ENCODE measurements at regions not wholly inside any gene's neighbourhood (a gene's known extent, or its start where the extent isn't known, plus 50 kb on each side); places are given as distances from the start of the nearest gene placed in this dataset.

- DNase-seq (no peak), FAIRE-seq (no peak)
- Histone ChIP-seq H3K27ac (ENCODE audit: low read depth in 1 of 3, low read length in 2 of 3) (no peak overlapping the region), H3K4me1 (ENCODE audit: control insufficient read depth in 3 of 3, insufficient read depth in 2 of 3, low read depth in 1 of 3, low read length in 2 of 3) (no peaks in the 10 kb centered on the region), H3K36me3 (ENCODE audit: control insufficient read depth in 3 of 3, insufficient read depth in 2 of 3, low read depth in 1 of 3, low read length in 3 of 3) (no peaks in the 10 kb centered on the region), H3K4me3 (ENCODE audit: low read depth in 1 of 3, low read length in 3 of 3) (no peak overlapping the region), H3K9me3 (ENCODE audit: control insufficient read depth in 2 of 2, insufficient read depth in 1 of 2, low read depth in 1 of 2, low read length in 1 of 2) (no peaks in the 10 kb centered on the region), H3K27me3 (ENCODE audit: control insufficient read depth in 3 of 3, insufficient read depth in 3 of 3, low read length in 3 of 3) (no peaks in the 10 kb centered on the region)
Observed at GRCh38 chr17:54277868-54278267, 455.1 kb downstream of the KIF2B start.

- 48 to 65% (median 56%) methylated on average over 3 of the region's 3 CpGs for WGBS, 3 donors
- DNase-seq (no peak), FAIRE-seq (no peak)
Observed at GRCh38 chr17:54280741-54281140, 458.0 kb downstream of the KIF2B start.

DNA sequence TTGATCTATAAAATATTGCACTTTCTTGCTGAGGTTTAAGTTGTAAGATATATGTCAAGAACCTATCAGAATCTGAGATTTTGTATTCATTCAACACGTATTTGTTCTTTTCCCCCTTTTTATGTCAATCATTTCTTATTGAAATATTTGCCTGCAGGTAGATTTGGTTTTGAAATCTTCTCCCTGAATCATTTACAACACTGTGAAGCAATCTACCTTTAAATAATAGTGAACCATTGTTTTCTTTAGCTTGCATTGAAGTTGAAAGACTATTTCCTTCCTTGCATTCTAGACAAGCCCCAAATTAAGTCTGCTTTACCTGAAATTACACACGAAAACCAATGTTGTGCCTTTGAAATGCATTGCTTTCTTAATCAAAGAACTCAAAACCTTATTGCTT, 460.2 kb downstream of the KIF2B start:
- no peak overlapping the region for H3K27ac ChIP-seq (ENCODE audit: low read depth in 1 of 3, low read length in 2 of 3)
- H3K36me3 ChIP-seq (ENCODE audit: control insufficient read depth in 3 of 3, insufficient read depth in 2 of 3, low read depth in 1 of 3, low read length in 3 of 3), result no peaks in the 10 kb centered on the region
- DNase-seq, result no peak
- no peaks in the 10 kb centered on the region for H3K4me1 ChIP-seq (ENCODE audit: control insufficient read depth in 3 of 3, insufficient read depth in 2 of 3, low read depth in 1 of 3, low read length in 2 of 3)
- no peaks in the 10 kb centered on the region for H3K27me3 ChIP-seq (ENCODE audit: control insufficient read depth in 3 of 3, insufficient read depth in 3 of 3, low read length in 3 of 3)
- H3K9me3 ChIP-seq (ENCODE audit: control insufficient read depth in 2 of 2, insufficient read depth in 1 of 2, low read depth in 1 of 2, low read length in 1 of 2), result peaks cover 0 to 12% of the 10 kb centered on the region in 2 donors
- 58 to 74% (median 69%) methylated on average over 2 of the region's 2 CpGs for WGBS, 3 donors
- FAIRE-seq, result no peak
- H3K4me3 ChIP-seq (ENCODE audit: low read depth in 1 of 3, low read length in 3 of 3), result no peak overlapping the region

More at GRCh38 chr17:54280741-54281140, 458.0 kb downstream of the KIF2B start:
- Histone ChIP-seq H3K4me3 (ENCODE audit: low read depth in 1 of 3, low read length in 3 of 3) (no peak overlapping the region), H3K9me3 (ENCODE audit: control insufficient read depth in 2 of 2, insufficient read depth in 1 of 2, low read depth in 1 of 2, low read length in 1 of 2) (no peaks in the 10 kb centered on the region), H3K27ac (ENCODE audit: low read depth in 1 of 3, low read length in 2 of 3) (no peak overlapping the region), H3K36me3 (ENCODE audit: control insufficient read depth in 3 of 3, insufficient read depth in 2 of 3, low read depth in 1 of 3, low read length in 3 of 3) (no peaks in the 10 kb centered on the region), H3K27me3 (ENCODE audit: control insufficient read depth in 3 of 3, insufficient read depth in 3 of 3, low read length in 3 of 3) (no peaks in the 10 kb centered on the region), H3K4me1 (ENCODE audit: control insufficient read depth in 3 of 3, insufficient read depth in 2 of 3, low read depth in 1 of 3, low read length in 2 of 3) (no peaks in the 10 kb centered on the region)

- FAIRE-seq (no peak), DNase-seq (no peak)
- Histone ChIP-seq H3K4me1 (ENCODE audit: control insufficient read depth in 3 of 3, insufficient read depth in 2 of 3, low read depth in 1 of 3, low read length in 2 of 3) (no peaks in the 10 kb centered on the region), H3K27me3 (ENCODE audit: control insufficient read depth in 3 of 3, insufficient read depth in 3 of 3, low read length in 3 of 3) (no peaks in the 10 kb centered on the region), H3K36me3 (ENCODE audit: control insufficient read depth in 3 of 3, insufficient read depth in 2 of 3, low read depth in 1 of 3, low read length in 3 of 3) (no peaks in the 10 kb centered on the region), H3K27ac (ENCODE audit: low read depth in 1 of 3, low read length in 2 of 3) (no peak overlapping the region), H3K4me3 (ENCODE audit: low read depth in 1 of 3, low read length in 3 of 3) (no peak overlapping the region), H3K9me3 (ENCODE audit: control insufficient read depth in 2 of 2, insufficient read depth in 1 of 2, low read depth in 1 of 2, low read length in 1 of 2) (no peaks in the 10 kb centered on the region)
- WGBS, 3 donors, result 63 to 75% (median 70%) methylated on average over 5 of the region's 5 CpGs
Observed at GRCh38 chr17:54307351-54307750, 484.6 kb downstream of the KIF2B start.

DNA sequence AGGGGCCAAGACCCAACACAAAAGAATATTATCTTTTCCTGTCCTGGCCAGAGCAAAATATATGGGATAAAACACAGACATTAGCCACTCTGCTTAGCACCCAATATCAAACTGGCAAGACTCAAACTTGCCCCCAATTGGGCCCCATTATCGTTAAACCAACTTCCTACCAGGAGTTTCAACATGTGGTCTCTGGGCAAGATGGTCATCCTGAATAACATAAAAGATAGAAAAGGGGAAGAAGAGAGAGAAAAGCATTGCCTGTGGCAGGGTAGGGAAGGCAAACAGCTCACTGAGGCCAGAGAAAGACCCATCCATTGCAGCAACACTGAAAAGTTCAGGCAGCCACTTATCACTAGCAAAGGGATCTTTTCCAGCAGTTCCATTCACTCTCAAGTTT, 502.1 kb downstream of the KIF2B start:
- FAIRE-seq, result no peak
- H3K36me3 ChIP-seq (ENCODE audit: control insufficient read depth in 3 of 3, insufficient read depth in 2 of 3, low read depth in 1 of 3, low read length in 3 of 3), result no peaks in the 10 kb centered on the region
- 59 to 78% (median 74%) methylated on average over 1 of the region's 1 CpG for WGBS, 3 donors

DNA sequence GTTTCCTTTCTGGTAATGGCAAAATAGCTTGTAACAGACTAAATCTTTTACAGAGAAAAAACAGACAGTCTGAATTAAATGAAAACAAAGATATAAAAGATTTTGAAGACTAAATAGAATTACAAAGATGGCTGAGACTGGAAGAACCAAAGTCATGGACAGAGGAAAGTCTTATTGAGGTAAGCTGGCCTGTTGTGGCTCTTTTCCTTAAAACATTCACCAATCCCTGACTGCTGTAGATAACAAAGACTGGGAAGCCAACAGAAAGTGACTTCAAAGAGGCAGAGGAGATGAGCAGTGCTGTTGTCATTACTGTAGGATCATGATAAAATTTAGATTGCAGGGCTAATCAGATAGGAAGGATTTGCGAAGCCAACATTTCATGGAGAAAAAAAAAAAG, 517.0 kb downstream of the KIF2B start:
- Histone ChIP-seq H3K27me3 (ENCODE audit: control insufficient read depth in 3 of 3, insufficient read depth in 3 of 3, low read length in 3 of 3) (no peaks in the 10 kb centered on the region), H3K27ac (ENCODE audit: low read depth in 1 of 3, low read length in 2 of 3) (no peak overlapping the region), H3K4me3 (ENCODE audit: low read depth in 1 of 3, low read length in 3 of 3) (no peak overlapping the region), H3K36me3 (ENCODE audit: control insufficient read depth in 3 of 3, insufficient read depth in 2 of 3, low read depth in 1 of 3, low read length in 3 of 3) (no peaks in the 10 kb centered on the region), H3K9me3 (ENCODE audit: control insufficient read depth in 2 of 2, insufficient read depth in 1 of 2, low read depth in 1 of 2, low read length in 1 of 2) (no peaks in the 10 kb centered on the region), H3K4me1 (ENCODE audit: control insufficient read depth in 3 of 3, insufficient read depth in 2 of 3, low read depth in 1 of 3, low read length in 2 of 3) (no peaks in the 10 kb centered on the region)
- WGBS, 3 donors, result 61 to 80% (median 68%) methylated on average over 1 of the region's 1 CpG
- FAIRE-seq, result no peak
- no peak for DNase-seq

More for the DNA sequence above, 502.1 kb downstream of the KIF2B start:
- H3K27ac ChIP-seq (ENCODE audit: low read depth in 1 of 3, low read length in 2 of 3), result no peak overlapping the region
- H3K27me3 ChIP-seq (ENCODE audit: control insufficient read depth in 3 of 3, insufficient read depth in 3 of 3, low read length in 3 of 3), result no peaks in the 10 kb centered on the region
- H3K9me3 ChIP-seq (ENCODE audit: control insufficient read depth in 2 of 2, insufficient read depth in 1 of 2, low read depth in 1 of 2, low read length in 1 of 2), result peaks cover 0 to 12% of the 10 kb centered on the region in 2 donors
- no peak for DNase-seq
- no peaks in the 10 kb centered on the region for H3K4me1 ChIP-seq (ENCODE audit: control insufficient read depth in 3 of 3, insufficient read depth in 2 of 3, low read depth in 1 of 3, low read length in 2 of 3)
- H3K4me3 ChIP-seq (ENCODE audit: low read depth in 1 of 3, low read length in 3 of 3), result no peak overlapping the region

DNA sequence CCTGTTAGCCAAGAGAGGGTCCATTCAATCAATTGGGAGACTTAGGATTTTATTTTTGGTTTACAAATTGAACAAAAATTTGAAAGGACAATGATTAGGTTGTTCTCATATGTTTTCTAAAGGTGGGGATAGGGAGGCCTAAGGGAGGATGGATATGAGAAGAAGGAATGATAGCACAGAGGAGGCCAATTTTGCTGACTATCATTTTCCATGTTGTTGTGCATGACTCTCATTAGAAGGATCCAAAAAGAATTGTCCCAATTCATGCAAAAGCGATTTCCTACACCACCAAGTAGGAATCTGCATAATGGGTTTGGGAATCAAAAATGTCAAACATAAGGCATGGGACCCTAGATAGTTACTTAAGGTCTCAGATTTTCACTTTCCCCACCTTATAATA, 524.8 kb downstream of the KIF2B start:
- Histone ChIP-seq H3K36me3 (ENCODE audit: control insufficient read depth in 3 of 3, insufficient read depth in 2 of 3, low read depth in 1 of 3, low read length in 3 of 3) (no peaks in the 10 kb centered on the region), H3K27me3 (ENCODE audit: control insufficient read depth in 3 of 3, insufficient read depth in 3 of 3, low read length in 3 of 3) (no peaks in the 10 kb centered on the region), H3K27ac (ENCODE audit: low read depth in 1 of 3, low read length in 2 of 3) (no peak overlapping the region), H3K9me3 (ENCODE audit: control insufficient read depth in 2 of 2, insufficient read depth in 1 of 2, low read depth in 1 of 2, low read length in 1 of 2) (no peaks in the 10 kb centered on the region), H3K4me3 (ENCODE audit: low read depth in 1 of 3, low read length in 3 of 3) (no peak overlapping the region), H3K4me1 (ENCODE audit: control insufficient read depth in 3 of 3, insufficient read depth in 2 of 3, low read depth in 1 of 3, low read length in 2 of 3) (no peaks in the 10 kb centered on the region)
- WGBS, 3 donors, result 70 to 89% (median 74%) methylated on average over 1 of the region's 1 CpG
- DNase-seq, result no peak
- no peak for FAIRE-seq

GRCh38 chr17:54348234-54348633, 525.5 kb downstream of the KIF2B start:
- H3K27me3 ChIP-seq (ENCODE audit: control insufficient read depth in 3 of 3, insufficient read depth in 3 of 3, low read length in 3 of 3), result no peaks in the 10 kb centered on the region
- no peaks in the 10 kb centered on the region for H3K9me3 ChIP-seq (ENCODE audit: control insufficient read depth in 2 of 2, insufficient read depth in 1 of 2, low read depth in 1 of 2, low read length in 1 of 2)
- FAIRE-seq (no peak), DNase-seq (no peak)
- no peak overlapping the region for H3K4me3 ChIP-seq (ENCODE audit: low read depth in 1 of 3, low read length in 3 of 3)
- no peak overlapping the region for H3K27ac ChIP-seq (ENCODE audit: low read depth in 1 of 3, low read length in 2 of 3)
- no peaks in the 10 kb centered on the region for H3K4me1 ChIP-seq (ENCODE audit: control insufficient read depth in 3 of 3, insufficient read depth in 2 of 3, low read depth in 1 of 3, low read length in 2 of 3)
- no peaks in the 10 kb centered on the region for H3K36me3 ChIP-seq (ENCODE audit: control insufficient read depth in 3 of 3, insufficient read depth in 2 of 3, low read depth in 1 of 3, low read length in 3 of 3)

- 78 to 85% (median 78%) methylated on average over 11 of the region's 11 CpGs for WGBS, 3 donors
- peaks cover 2 to 10% of the 10 kb centered on the region in 2 donors for H3K9me3 ChIP-seq (ENCODE audit: control insufficient read depth in 2 of 2, insufficient read depth in 1 of 2, low read depth in 1 of 2, low read length in 1 of 2)
- FAIRE-seq (no peak), DNase-seq (no peak)
- no peaks in the 10 kb centered on the region for H3K36me3 ChIP-seq (ENCODE audit: control insufficient read depth in 3 of 3, insufficient read depth in 2 of 3, low read depth in 1 of 3, low read length in 3 of 3)
- H3K4me3 ChIP-seq (ENCODE audit: low read depth in 1 of 3, low read length in 3 of 3), result no peak overlapping the region
- H3K27ac ChIP-seq (ENCODE audit: low read depth in 1 of 3, low read length in 2 of 3), result no peak overlapping the region
- no peaks in the 10 kb centered on the region for H3K27me3 ChIP-seq (ENCODE audit: control insufficient read depth in 3 of 3, insufficient read depth in 3 of 3, low read length in 3 of 3)
- no peaks in the 10 kb centered on the region for H3K4me1 ChIP-seq (ENCODE audit: control insufficient read depth in 3 of 3, insufficient read depth in 2 of 3, low read depth in 1 of 3, low read length in 2 of 3)
Observed at GRCh38 chr17:54353789-54354525, 531.2 kb downstream of the KIF2B start.

All from small intestine (tissue), 7 donors.